Pancreas (tissue), 10 donors: ENCODE measurements at regions not wholly inside any gene's neighbourhood (a gene's known extent, or its start where the extent isn't known, plus 50 kb on each side); places are given as distances from the start of the nearest gene placed in this dataset.

ENCODE experiments used
- ATAC-seq, 4 donors: fragments of 200-7000 bp; cut with Tn5 transposase; one replicate each; pipeline versions ENCODE4 v1.8.0 to v1.9.1; 2020; ENCODE audit warnings: mild to moderate bottlenecking in 4 of 4, moderate library complexity in 4 of 4
- DNase-seq, 6 donors: peaks; one replicate each; pipeline ENCODE4 v3.0.0-alpha.2; 2020
- FAIRE-seq: peaks from 2 replicates; lab custom pipeline; 2012; peaks lifted over from hg19 to GRCh38; lab: Jason Lieb, UNC
- H3K27ac ChIP-seq, 4 donors: fragments of 200-600 bp; sonication (generic); 1 replicate in 3 of 4; 2 replicates in 1 of 4; pipeline versions ENCODE4 v1.5.0 to v1.8.0; 2020
- H3K27me3 ChIP-seq, 4 donors: fragments of 200-600 bp; one replicate each; pipeline ENCODE4 v1.8.0; 2021
- H3K36me3 ChIP-seq, 3 donors: fragments of 200-600 bp; sonication (generic) in 1 of 3; one replicate each; pipeline versions ENCODE4 v1.5.0 to v1.8.0; 2020 to 2021
- H3K4me1 ChIP-seq, 3 donors: fragments of 200-600 bp; one replicate each; pipeline ENCODE4 v1.8.0; 2021
- H3K4me3 ChIP-seq, 4 donors: fragments of 200-600 bp; sonication (generic) in 2 of 4; one replicate each; pipeline versions ENCODE4 v1.5.0 to v1.8.0; 2020 to 2021
- H3K9me3 ChIP-seq, 4 donors: fragments of 200-600 bp; one replicate each; pipeline ENCODE4 v1.8.0; 2021
- WGBS, 2 donors: extraction: QIAGEN DNeasy Blood & Tissue Kit; methylation state at CpG; one replicate each; pipeline ENCODE4 v1.1.7; 2013; 5-methylcytosine and 5-hydroxymethylcytosine counted together
- intact Hi-C, 3 donors: fragments of 100-400 bp; cut with DNase I; formaldehyde crosslinking; loops; one replicate each; pipeline versions ENCODE4 v1.11.1 to v1.14.2; 2022
- TF ChIP-seq, protein P1 (sequence below), 4 donors: fragments of 200-600 bp; sonication (generic) in 3 of 4; IDR thresholded peaks; one replicate each; pipeline versions ENCODE4 v1.5.0 to v1.8.0; 2021; ENCODE audit warnings: antibody characterized with exemption in 4 of 4
- donor health status: healthy with polysubstance abuse.
- donor health status: DM: no; HTN: no; CAD: no; lungs with moderate emphysema.
- donor health status: DM: no; HTN: no; CAD: no.
- donor health status: control.
- donor health status: control.
- donor health status: Bipolar disorder and iron deficiency.
- donor health status: DM: yes; HTN: yes; CAD: no.
- donor health status: DM: no; HTN: no; CAD: no.
- donor health status: DM: no; HTN: no; CAD: no.
- donor health status: DM: yes; HTN: yes; CAD: no.

DNA sequence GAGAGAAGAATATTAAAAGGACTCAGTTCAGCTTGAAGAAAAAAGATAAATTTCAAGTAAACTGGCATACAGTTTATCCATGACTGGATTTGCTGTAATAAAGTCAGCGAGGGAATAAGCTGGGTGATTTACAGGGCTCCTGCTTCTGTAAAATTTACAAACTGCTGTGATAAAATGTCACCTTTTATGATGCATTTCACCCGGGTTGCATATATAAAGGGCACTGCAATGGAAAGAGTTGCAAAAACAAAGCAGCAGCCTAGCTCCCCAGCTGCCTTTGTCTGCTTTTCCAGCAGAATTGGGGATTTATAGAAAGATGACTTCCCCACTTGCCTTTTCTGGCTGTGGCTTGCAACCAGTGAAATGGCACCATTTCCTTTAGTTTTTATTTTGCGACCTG is 132.5 kb upstream of the LHCGR start:
- FAIRE-seq = no peak

DNA sequence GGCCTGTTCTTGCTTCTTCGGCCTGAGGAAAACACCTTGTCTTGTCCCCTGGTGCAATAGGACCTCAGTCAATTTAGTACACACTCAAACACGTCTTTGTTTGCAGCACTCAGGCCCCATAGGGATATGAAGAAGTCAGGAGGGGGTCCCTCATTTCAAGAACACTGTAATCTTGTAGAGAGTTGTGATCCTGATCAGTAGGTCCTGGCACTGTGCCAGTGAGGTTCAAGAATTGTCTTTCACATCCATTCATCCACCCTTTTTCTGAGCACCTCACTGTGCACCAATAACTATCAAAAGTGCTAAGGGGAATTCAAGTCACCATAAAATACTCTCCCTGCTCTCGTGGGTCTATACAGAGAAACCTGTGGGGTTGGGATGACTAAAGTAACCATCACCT is 131.4 kb upstream of the LHCGR start:
- 55 to 71% methylated on average over 3 of the region's 3 CpGs for WGBS, 2 donors
- Histone ChIP-seq H3K27ac (no peak overlapping the region), H3K27me3 (no peaks in the 10 kb centered on the region), H3K4me3 (no peak overlapping the region), H3K4me1 (no peaks in the 10 kb centered on the region), H3K9me3 (no peaks in the 10 kb centered on the region), H3K36me3 (no peaks in the 10 kb centered on the region)
- no peak for FAIRE-seq
- ATAC-seq = no peak
- no peak for DNase-seq
- intact Hi-C loops = no loop called here
- TF ChIP-seq, protein P1, sequence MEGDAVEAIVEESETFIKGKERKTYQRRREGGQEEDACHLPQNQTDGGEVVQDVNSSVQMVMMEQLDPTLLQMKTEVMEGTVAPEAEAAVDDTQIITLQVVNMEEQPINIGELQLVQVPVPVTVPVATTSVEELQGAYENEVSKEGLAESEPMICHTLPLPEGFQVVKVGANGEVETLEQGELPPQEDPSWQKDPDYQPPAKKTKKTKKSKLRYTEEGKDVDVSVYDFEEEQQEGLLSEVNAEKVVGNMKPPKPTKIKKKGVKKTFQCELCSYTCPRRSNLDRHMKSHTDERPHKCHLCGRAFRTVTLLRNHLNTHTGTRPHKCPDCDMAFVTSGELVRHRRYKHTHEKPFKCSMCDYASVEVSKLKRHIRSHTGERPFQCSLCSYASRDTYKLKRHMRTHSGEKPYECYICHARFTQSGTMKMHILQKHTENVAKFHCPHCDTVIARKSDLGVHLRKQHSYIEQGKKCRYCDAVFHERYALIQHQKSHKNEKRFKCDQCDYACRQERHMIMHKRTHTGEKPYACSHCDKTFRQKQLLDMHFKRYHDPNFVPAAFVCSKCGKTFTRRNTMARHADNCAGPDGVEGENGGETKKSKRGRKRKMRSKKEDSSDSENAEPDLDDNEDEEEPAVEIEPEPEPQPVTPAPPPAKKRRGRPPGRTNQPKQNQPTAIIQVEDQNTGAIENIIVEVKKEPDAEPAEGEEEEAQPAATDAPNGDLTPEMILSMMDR (IDR thresholded peaks at IDR 0.05) = no peak

More for the DNA sequence above, 132.5 kb upstream of the LHCGR start:
- Histone ChIP-seq H3K36me3 (no peaks in the 10 kb centered on the region), H3K4me1 (no peaks in the 10 kb centered on the region), H3K9me3 (no peaks in the 10 kb centered on the region), H3K27ac (no peak overlapping the region), H3K27me3 (no peaks in the 10 kb centered on the region), H3K4me3 (no peak overlapping the region)
- 51 to 52% methylated on average over 3 of the region's 3 CpGs for WGBS, 2 donors
- ATAC-seq (no peak), DNase-seq (no peak)
- intact Hi-C loops = no loop called here
- TF ChIP-seq, protein P1 (IDR thresholded peaks at IDR 0.05) = no peak

GRCh38 chr2:48885841-48886240 is 130.3 kb upstream of the LHCGR start:
- H3K36me3 ChIP-seq = no peaks in the 10 kb centered on the region
- H3K9me3 ChIP-seq = no peaks in the 10 kb centered on the region
- ATAC-seq (no peak), DNase-seq (no peak), FAIRE-seq (no peak)
- TF ChIP-seq, protein P1 (IDR thresholded peaks at IDR 0.05) = no peak
- H3K27ac ChIP-seq = no peak overlapping the region
- WGBS, 2 donors = 76 to 86% methylated on average over 1 of the region's 1 CpG
- no peaks in the 10 kb centered on the region for H3K27me3 ChIP-seq
- intact Hi-C loops = no loop called here
- no peak overlapping the region for H3K4me3 ChIP-seq
- H3K4me1 ChIP-seq = no peaks in the 10 kb centered on the region

DNA sequence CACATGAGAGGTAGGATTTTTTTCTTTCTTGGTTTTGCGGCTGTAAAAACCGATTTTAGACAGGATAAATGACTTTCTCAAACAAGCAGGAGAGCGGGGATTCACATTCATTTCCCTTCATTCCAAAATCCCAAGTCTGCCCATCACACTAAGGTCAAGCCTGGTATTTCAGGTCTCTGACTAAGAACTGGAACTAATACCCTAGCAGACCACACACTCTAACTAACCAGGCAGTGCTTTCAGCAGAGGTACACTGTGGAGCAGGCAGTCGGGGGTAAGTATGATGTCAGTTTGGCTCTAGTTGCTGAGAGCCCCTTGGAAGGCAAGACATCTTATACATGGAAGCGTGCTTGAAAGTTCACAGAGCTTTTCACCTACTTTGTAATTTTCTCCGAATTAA is 128.1 kb upstream of the LHCGR start:
- Histone ChIP-seq H3K4me1 (no peaks in the 10 kb centered on the region), H3K36me3 (no peaks in the 10 kb centered on the region), H3K27ac (no peak overlapping the region), H3K9me3 (no peaks in the 10 kb centered on the region), H3K27me3 (no peaks in the 10 kb centered on the region), H3K4me3 (no peak overlapping the region)
- ATAC-seq = no peak
- TF ChIP-seq, protein P1 (IDR thresholded peaks at IDR 0.05) = no peak
- FAIRE-seq = no peak
- DNase-seq = no peak
- WGBS, 2 donors = 63 to 69% methylated on average over 6 of the region's 6 CpGs
- intact Hi-C loops = no loop called here

GRCh38 chr2:48874282-48874681 is 118.8 kb upstream of the LHCGR start:
- Histone ChIP-seq H3K4me3 (no peak overlapping the region), H3K27me3 (no peaks in the 10 kb centered on the region), H3K36me3 (no peaks in the 10 kb centered on the region), H3K4me1 (no peaks in the 10 kb centered on the region), H3K27ac (no peak overlapping the region), H3K9me3 (no peaks in the 10 kb centered on the region)
- intact Hi-C loops = no loop called here
- TF ChIP-seq, protein P1 (IDR thresholded peaks at IDR 0.05) = no peak
- DNase-seq = no peak
- FAIRE-seq = no peak
- no peak for ATAC-seq
- WGBS, 2 donors = 87 to 97% methylated on average over 2 of the region's 2 CpGs
